Gastroesophageal sphincter (tissue), 4 donors: ENCODE measurements at regions not wholly inside any gene's neighbourhood (a gene's known extent, or its start where the extent isn't known, plus 50 kb on each side); places are given as distances from the start of the nearest gene placed in this dataset.

Experiments
- ATAC-seq: fragments of 150-250 bp; one replicate; pipeline ENCODE4 v1.9.1; 2016; ENCODE audit warnings: mild to moderate bottlenecking, moderate library complexity
- H3K27ac ChIP-seq, 4 donors: fragments of 200-600 bp; sonication (generic) in 3 of 4; 1 replicate in 3 of 4; 2 replicates in 1 of 4; pipeline ENCODE4 v1.5.1; 2016 to 2019
- H3K27me3 ChIP-seq: fragments of 200-600 bp; sonication (generic); one replicate; pipeline ENCODE4 v1.5.1; 2019
- H3K36me3 ChIP-seq, 2 donors: fragments of 200-600 bp; sonication (generic); one replicate each; pipeline ENCODE4 v1.5.1; 2019; ENCODE audit warnings: control low read depth in 1 of 2
- H3K4me1 ChIP-seq, 3 donors: fragments of 200-600 bp; sonication (generic); 1 replicate in 2 of 3; 2 replicates in 1 of 3; pipeline ENCODE4 v1.5.1; 2016 to 2019; ENCODE audit warnings: control low read depth in 2 of 3
- H3K4me3 ChIP-seq, 2 donors: fragments of 200-600 bp; sonication (generic); one replicate each; pipeline ENCODE4 v1.5.1; 2019; ENCODE audit warnings: mild to moderate bottlenecking in 1 of 2, moderate library complexity in 1 of 2
- H3K9me3 ChIP-seq, 3 donors: fragments of 200-600 bp; sonication (generic); one replicate each; pipeline ENCODE4 v1.5.1; 2017 to 2019; ENCODE audit warnings: control low read depth in 2 of 3
- EP300 ChIP-seq: sonication (generic); formaldehyde crosslinking; IDR thresholded peaks from one replicate; pipeline ENCODE4 v1.6.1; 2017; ENCODE audit warnings: antibody characterized with exemption, mild to moderate bottlenecking
- POLR2A ChIP-seq, 2 donors: fragments of 450-650 bp; IDR thresholded peaks; one replicate each; pipeline ENCODE4 v1.6.1; 2017; ENCODE audit warnings: antibody characterized with exemption in 2 of 2, mild to moderate bottlenecking in 2 of 2, moderate library complexity in 1 of 2
- POLR2AphosphoS5 ChIP-seq: sonication (generic); formaldehyde crosslinking; IDR thresholded peaks from one replicate; pipeline ENCODE4 v1.6.1; 2017; ENCODE audit warnings: antibody characterized with exemption
- WGBS, 2 donors: methylation state at CpG; one replicate each; pipeline ENCODE4 v1.1.5; 2018; ENCODE audit warnings: low coverage in 1 of 2; 5-methylcytosine and 5-hydroxymethylcytosine counted together
- TF ChIP-seq, protein P1 (sequence below), 4 experiments: fragments of 200-600 bp in 2 of 4; fragments of 450-650 bp in 2 of 4; sonication (generic) in 1 of 4; IDR thresholded peaks; one replicate each; pipeline ENCODE4 v1.5.1; 2017 to 2019; ENCODE audit warnings: antibody characterized with exemption in 4 of 4, mild to moderate bottlenecking in 2 of 4, moderate library complexity in 2 of 4

DNA sequence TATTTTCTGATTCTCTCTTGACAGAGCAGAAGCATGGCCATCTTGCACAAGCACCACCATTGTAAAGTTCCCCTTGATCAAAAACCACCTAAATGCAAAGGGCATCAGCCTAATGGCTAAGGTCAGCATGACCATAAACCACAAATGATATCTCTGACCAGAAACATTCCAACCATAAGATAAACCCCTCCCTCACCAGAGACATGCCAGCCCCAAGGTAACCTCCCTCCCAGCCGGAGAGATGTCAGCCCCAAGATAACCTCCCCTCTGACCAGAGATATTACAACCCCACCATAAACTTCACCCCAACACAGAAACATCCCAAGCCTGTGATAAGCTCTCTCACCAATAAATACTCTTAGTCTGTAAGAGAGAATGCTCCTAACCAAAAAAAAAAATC, 72.1 kb upstream of the CDK1 start:
- no peak overlapping the region for H3K4me3 ChIP-seq
- WGBS, 2 donors = 88% methylated on average over 1 of the region's 1 CpG; no CpG with 5 or more reads in 1 of the 2 donors
- H3K36me3 ChIP-seq = no peaks in the 10 kb centered on the region
- TF ChIP-seq POLR2AphosphoS5 = no peak
- no peaks in the 10 kb centered on the region for H3K9me3 ChIP-seq
- no peaks in the 10 kb centered on the region for H3K27me3 ChIP-seq
- no peaks in the 10 kb centered on the region for H3K4me1 ChIP-seq
- ATAC-seq = no peak
- no peak overlapping the region for H3K27ac ChIP-seq

DNA sequence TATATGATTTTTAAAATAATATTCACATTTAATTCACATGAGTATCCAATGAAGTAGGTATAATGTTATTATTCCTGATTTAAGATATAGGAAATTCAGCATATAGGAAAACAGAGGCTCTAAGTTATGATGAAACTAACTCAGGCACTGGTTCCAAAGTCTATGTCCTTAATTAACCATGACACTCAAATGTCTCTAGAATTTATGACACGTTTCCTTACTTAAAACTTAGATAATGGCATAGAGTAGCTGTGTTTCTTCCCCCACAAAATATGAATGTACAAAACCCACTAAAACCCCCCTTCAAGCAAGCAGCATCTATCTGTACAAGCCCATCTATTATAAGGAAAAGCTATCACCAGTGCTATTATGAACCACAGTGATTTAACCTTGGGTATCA, 72.9 kb upstream of the CDK1 start:
- Histone ChIP-seq H3K27ac (no peak overlapping the region), H3K4me1 (no peaks in the 10 kb centered on the region), H3K36me3 (no peaks in the 10 kb centered on the region), H3K9me3 (no peaks in the 10 kb centered on the region), H3K4me3 (no peak overlapping the region), H3K27me3 (no peaks in the 10 kb centered on the region)
- TF ChIP-seq, protein P1, sequence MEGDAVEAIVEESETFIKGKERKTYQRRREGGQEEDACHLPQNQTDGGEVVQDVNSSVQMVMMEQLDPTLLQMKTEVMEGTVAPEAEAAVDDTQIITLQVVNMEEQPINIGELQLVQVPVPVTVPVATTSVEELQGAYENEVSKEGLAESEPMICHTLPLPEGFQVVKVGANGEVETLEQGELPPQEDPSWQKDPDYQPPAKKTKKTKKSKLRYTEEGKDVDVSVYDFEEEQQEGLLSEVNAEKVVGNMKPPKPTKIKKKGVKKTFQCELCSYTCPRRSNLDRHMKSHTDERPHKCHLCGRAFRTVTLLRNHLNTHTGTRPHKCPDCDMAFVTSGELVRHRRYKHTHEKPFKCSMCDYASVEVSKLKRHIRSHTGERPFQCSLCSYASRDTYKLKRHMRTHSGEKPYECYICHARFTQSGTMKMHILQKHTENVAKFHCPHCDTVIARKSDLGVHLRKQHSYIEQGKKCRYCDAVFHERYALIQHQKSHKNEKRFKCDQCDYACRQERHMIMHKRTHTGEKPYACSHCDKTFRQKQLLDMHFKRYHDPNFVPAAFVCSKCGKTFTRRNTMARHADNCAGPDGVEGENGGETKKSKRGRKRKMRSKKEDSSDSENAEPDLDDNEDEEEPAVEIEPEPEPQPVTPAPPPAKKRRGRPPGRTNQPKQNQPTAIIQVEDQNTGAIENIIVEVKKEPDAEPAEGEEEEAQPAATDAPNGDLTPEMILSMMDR (IDR thresholded peaks at IDR 0.05) = no peak
- TF ChIP-seq POLR2A (IDR thresholded peaks at IDR 0.05) (no peak), EP300 (no peak), POLR2AphosphoS5 (no peak)
- WGBS, 2 donors = 82 to 89% methylated on average over 1 of the region's 1 CpG
- no peak for ATAC-seq

DNA sequence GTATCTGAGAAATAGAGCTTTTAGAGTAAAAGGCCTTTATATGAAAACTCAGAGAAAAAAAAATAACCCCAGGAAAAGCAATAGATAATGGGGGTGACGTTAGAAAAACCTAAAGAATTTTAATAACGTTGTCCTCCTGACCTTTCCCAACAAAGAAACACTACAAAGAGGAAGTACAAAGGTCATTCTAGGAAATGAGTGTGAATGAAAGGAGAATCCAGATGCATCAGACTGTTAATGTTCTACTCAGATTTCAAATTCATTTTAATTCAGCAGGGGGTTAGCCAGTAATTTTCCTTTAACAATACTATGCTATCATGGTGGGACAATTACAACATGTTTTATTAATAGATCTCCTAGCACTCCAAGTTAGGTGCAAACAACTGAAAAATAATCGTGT, 73.8 kb upstream of the CDK1 start:
- no peak for ATAC-seq
- Histone ChIP-seq H3K36me3 (no peaks in the 10 kb centered on the region), H3K4me3 (no peak overlapping the region), H3K27me3 (no peaks in the 10 kb centered on the region), H3K4me1 (no peaks in the 10 kb centered on the region), H3K27ac (no peak overlapping the region), H3K9me3 (no peaks in the 10 kb centered on the region)
- TF ChIP-seq, protein P1 (IDR thresholded peaks at IDR 0.05) = no peak
- TF ChIP-seq POLR2AphosphoS5 (no peak), POLR2A (IDR thresholded peaks at IDR 0.05) (no peak), EP300 (no peak)
- 20 to 42% methylated on average over 3 of the region's 3 CpGs for WGBS, 2 donors

DNA sequence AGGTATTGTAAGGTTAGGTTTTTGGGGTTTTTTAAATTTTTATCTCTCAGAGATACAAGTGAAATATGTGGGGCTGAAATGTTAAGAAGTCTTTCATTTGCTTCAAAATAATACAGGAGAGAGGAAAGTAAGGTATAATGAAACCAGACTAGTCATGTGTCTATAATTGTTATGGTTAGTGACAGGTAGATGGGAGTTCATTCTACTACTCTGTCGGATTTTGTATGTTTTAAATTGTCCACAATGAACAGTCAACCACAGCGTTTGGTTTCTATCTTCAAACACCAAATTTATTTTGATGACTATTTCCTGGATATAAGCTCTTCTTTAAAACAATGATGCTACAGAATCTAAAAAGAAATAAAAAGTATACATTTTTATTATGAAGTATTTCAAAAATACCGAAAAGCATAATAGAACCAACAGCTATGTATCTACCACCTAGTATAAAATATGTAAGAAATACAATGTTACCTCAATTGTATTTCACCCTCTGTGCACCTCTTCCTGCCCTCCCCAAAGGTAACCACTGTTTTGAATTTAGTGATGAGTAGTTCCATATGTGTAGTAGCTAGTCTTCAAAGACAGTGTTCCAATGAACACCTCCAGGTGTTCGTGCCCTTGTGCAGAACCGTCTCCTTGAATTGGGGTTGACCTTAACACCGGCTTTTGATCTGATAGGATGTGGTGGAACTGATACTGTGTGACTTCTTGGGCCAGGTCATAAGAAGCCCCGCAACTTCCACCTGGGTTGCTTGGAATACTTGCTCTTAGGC, 74.8 kb upstream of the CDK1 start:
- Histone ChIP-seq H3K4me1 (no peaks in the 10 kb centered on the region), H3K27ac (no peak overlapping the region), H3K36me3 (no peaks in the 10 kb centered on the region), H3K27me3 (no peaks in the 10 kb centered on the region), H3K4me3 (no peak overlapping the region), H3K9me3 (no peaks in the 10 kb centered on the region)
- ATAC-seq = no peak
- WGBS, 2 donors = 71 to 76% methylated on average over 7 of the region's 7 CpGs
- TF ChIP-seq, protein P1 (IDR thresholded peaks at IDR 0.05) = no peak
- TF ChIP-seq POLR2AphosphoS5 = no peak

DNA sequence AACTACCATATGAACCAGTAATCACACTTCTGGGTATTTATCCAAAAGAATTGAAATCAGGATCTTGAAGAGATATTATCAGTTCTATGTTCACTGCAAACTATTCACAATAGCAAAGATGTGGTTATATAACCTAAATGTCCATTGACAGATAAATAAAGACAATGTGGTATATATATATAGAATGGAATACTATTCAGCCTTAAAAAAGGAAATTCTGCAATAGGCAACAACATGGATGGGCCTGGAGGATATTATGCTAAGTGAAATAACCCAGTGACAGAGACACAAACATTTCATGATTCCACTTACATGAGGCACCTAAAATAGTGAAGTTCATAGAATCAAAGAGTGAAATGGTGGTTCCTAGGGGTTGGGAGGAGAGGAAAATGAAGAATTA, 90.6 kb upstream of the CDK1 start:
- no peaks in the 10 kb centered on the region for H3K27me3 ChIP-seq
- H3K36me3 ChIP-seq = no peaks in the 10 kb centered on the region
- H3K9me3 ChIP-seq = peaks cover 0 to 8% (median 0%) of the 10 kb centered on the region in 3 donors
- no peak overlapping the region for H3K27ac ChIP-seq
- ATAC-seq = no peak
- H3K4me1 ChIP-seq = no peaks in the 10 kb centered on the region
- H3K4me3 ChIP-seq = no peak overlapping the region
- no peak for TF ChIP-seq EP300
- no peak for TF ChIP-seq POLR2AphosphoS5
- TF ChIP-seq POLR2A (IDR thresholded peaks at IDR 0.05) = no peak
- TF ChIP-seq, protein P1 (IDR thresholded peaks at IDR 0.05) = no peak
